AG04449 (cell line): ENCODE measurements at regions not wholly inside any gene's neighbourhood (a gene's known extent, or its start where the extent isn't known, plus 50 kb on each side); places are given as distances from the start of the nearest gene placed in this dataset.
"Not testable (repeated sequence)": the region's sequence is repeated elsewhere in the genome, so short reads cannot be mapped to it uniquely, and the experiment has no call there.

ENCODE experiments used
- CTCF ChIA-PET: fragments of 350-600 bp; formaldehyde crosslinking; extraction: SDS; loops from one replicate; lab custom pipeline; 2021; ENCODE audit warnings: antibody characterized with exemption; lab: Yijun Ruan, JAX
- POLR2A ChIA-PET: fragments of 400-600, 350-600 bp; formaldehyde crosslinking; extraction: SDS; loops from one replicate; lab custom pipeline; 2020; ENCODE audit warnings: antibody characterized with exemption, inconsistent platforms; lab: Yijun Ruan, JAX
- DNase-seq: peaks from one replicate; pipeline ENCODE4 v3.0.0-alpha.2; 2010; ENCODE audit warnings: low read depth, low spot score
- H3K4me3 ChIP-seq: 2 replicates; pipeline ENCODE4 v1.5.1; 2011; ENCODE audit warnings: low read depth, mild to moderate bottlenecking, control low read depth, low read length
- CTCF ChIP-seq: IDR thresholded peaks from one replicate; pipeline ENCODE4 v1.5.1; 2011; ENCODE audit warnings: mild to moderate bottlenecking, moderate library complexity, low read length, control low read depth, inconsistent platforms; ENCODE audit not compliant: insufficient read depth; ENCODE audit errors: missing control alignments

GRCh38 chr2:217351378-217351777 lies 491.5 kb upstream of the TNP1 start:
- H3K4me3 ChIP-seq, result no peak overlapping the region
- TF ChIP-seq CTCF, result no peak
- POLR2A ChIA-PET, result no interaction called here
- CTCF ChIA-PET, result no interaction called here
- no peak for DNase-seq

GRCh38 chr2:217349251-217349650 lies 489.4 kb upstream of the TNP1 start:
- DNase-seq, result no peak
- POLR2A ChIA-PET, result no interaction called here
- TF ChIP-seq CTCF, result no peak
- no peak overlapping the region for H3K4me3 ChIP-seq
- CTCF ChIA-PET, result no interaction called here

DNA sequence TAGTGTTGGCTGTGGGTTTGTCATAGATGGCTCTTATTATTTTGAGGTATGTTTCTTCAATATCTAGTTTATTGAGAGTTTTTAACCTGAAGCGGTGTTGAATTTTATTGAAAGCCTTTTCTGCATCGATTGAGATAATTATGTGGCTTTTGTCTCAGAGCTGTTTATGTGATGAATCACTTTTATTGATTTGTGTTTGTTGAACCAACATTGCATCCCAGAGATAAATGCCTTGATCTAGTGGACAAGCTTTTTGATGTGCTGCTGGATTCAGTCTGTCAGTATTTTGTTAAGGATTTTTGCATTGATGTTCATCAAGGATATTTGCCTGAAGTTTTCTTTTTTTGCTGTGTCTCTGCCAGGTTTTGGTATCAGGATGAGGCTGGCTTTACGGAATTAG lies 487.8 kb upstream of the TNP1 start:
- POLR2A ChIA-PET, result not testable (repeated sequence)

DNA sequence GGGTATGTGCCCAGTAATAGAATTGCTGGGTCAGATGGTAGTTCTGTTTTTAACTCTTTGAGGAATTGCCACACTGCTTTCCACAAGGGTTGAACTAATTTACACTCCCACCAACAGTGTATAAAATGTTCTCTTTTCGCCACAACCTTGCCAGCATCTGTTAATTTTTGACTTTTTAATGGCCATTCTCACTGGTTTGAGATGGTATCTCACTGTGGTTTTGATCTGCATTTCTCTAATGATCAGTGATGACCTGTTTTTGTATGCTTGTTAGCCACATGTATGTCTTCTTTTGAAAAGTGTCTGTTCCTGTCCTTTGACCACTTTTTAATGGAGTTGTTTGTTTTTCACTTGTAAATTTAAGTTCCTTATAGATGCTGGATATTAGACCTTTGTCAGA lies 486.2 kb upstream of the TNP1 start:
- H3K4me3 ChIP-seq, POLR2A ChIA-PET, DNase-seq, CTCF ChIA-PET: not testable (repeated sequence)

More for the DNA sequence above, 487.8 kb upstream of the TNP1 start:
- CTCF ChIA-PET, result interaction anchor here (1.1 kb wide), 1 partner anchor 9 kb away, joined by 3 read pairs; no protein-coding TSS in a partner anchor
- not testable (repeated sequence) for H3K4me3 ChIP-seq, DNase-seq

- CTCF ChIA-PET, result interaction anchor here (2.1 kb wide), 1 partner anchor 372 kb away, joined by 5 read pairs; no protein-coding TSS in a partner anchor
- POLR2A ChIA-PET, result no interaction called here
Measured at GRCh38 chr2:217340899-217341298, 481.0 kb upstream of the TNP1 start.

GRCh38 chr2:217340176-217340575 lies 480.3 kb upstream of the TNP1 start:
- ChIA-PET CTCF (no interaction called here), POLR2A (no interaction called here)
- no peak for DNase-seq
- H3K4me3 ChIP-seq, result no peak overlapping the region
- no peak for TF ChIP-seq CTCF

More at GRCh38 chr2:217340899-217341298, 481.0 kb upstream of the TNP1 start:
- H3K4me3 ChIP-seq, result no peak overlapping the region
- no peak for DNase-seq
- TF ChIP-seq CTCF, result no peak

- H3K4me3 ChIP-seq, result no peak overlapping the region
- ChIA-PET CTCF (no interaction called here), POLR2A (no interaction called here)
Measured at GRCh38 chr2:217339753-217340152, 479.9 kb upstream of the TNP1 start.

More at GRCh38 chr2:217339753-217340152, 479.9 kb upstream of the TNP1 start:
- no peak for DNase-seq
- TF ChIP-seq CTCF, result no peak
